Panc1 (cell line): ENCODE measurements at regions not wholly inside any gene's neighbourhood (a gene's known extent, or its start where the extent isn't known, plus 50 kb on each side); places are given as distances from the start of the nearest gene placed in this dataset.

Experiments
- ATAC-seq: fragments of 200-7000 bp; cut with Tn5 transposase; 2 replicates; pipeline ENCODE4 v1.9.1; 2020; ENCODE audit warnings: mild to moderate bottlenecking, moderate library complexity
- BruUV-seq: library from RNA; stranded (reverse); fragments of 400-500 nt; replicated peaks from 2 replicates; lab custom pipeline; 2021; lab: Mats Ljungman, UMichigan
- CTCF ChIA-PET: fragments of 300-600 bp; sonication (Branson Sonifier 250); formaldehyde crosslinking; loops from one replicate; lab custom pipeline; 2022; ENCODE audit warnings: antibody characterized with exemption; lab: Charles Lee
- POLR2A ChIA-PET: fragments of 300-600 bp; sonication (Branson Sonifier 250); formaldehyde crosslinking; loops from one replicate; lab custom pipeline; 2022; ENCODE audit warnings: antibody characterized with exemption; lab: Charles Lee
- DNase-seq: peaks from one replicate; pipeline ENCODE4 v3.0.0-alpha.2; 2010; ENCODE audit warnings: low read depth, low spot score
- H3K27ac ChIP-seq: 2 replicates; pipeline ENCODE4 v1.5.1; 2011; ENCODE audit warnings: mild to moderate bottlenecking, low read length, inconsistent platforms
- H3K27me3 ChIP-seq: fragments of 200-500 bp; sonication (Bioruptor generic); 2 replicates; pipeline ENCODE4 v1.6.0; 2014; ENCODE audit warnings: low read length, inconsistent platforms; ENCODE audit not compliant: control insufficient read depth, insufficient read depth
- H3K36me3 ChIP-seq: fragments of 200-500 bp; sonication (Bioruptor generic); 2 replicates; pipeline ENCODE4 v1.5.1; 2014; ENCODE audit warnings: inconsistent platforms, mild to moderate bottlenecking, low read length, moderate library complexity; ENCODE audit not compliant: control insufficient read depth, insufficient read depth
- H3K4me1 ChIP-seq: 2 replicates; pipeline ENCODE4 v1.5.1; 2011; ENCODE audit warnings: inconsistent platforms, mild to moderate bottlenecking, low read length, moderate library complexity; ENCODE audit not compliant: control insufficient read depth, insufficient read depth
- H3K4me3 ChIP-seq, 2 experiments: 2 replicates each; pipeline ENCODE4 v1.5.1; 2011 to 2012; ENCODE audit warnings: low read depth in 2 of 2, low read length in 2 of 2, mild to moderate bottlenecking in 2 of 2, inconsistent platforms in 1 of 2, moderate library complexity in 1 of 2
- H3K9me3 ChIP-seq: fragments of 200-500 bp; sonication (Bioruptor generic); 2 replicates; pipeline ENCODE4 v1.5.1; 2014; ENCODE audit warnings: low read depth, mild to moderate bottlenecking, inconsistent platforms, low read length, moderate library complexity; ENCODE audit not compliant: control insufficient read depth, insufficient read depth
- CTCF ChIP-seq: fragments of 450-650 bp; IDR thresholded peaks from 2 replicates; pipeline ENCODE4 v1.5.1; 2017; ENCODE audit warnings: mild to moderate bottlenecking
- POLR2AphosphoS5 ChIP-seq: IDR thresholded peaks from 2 replicates; pipeline ENCODE4 v1.6.1; 2012; ENCODE audit warnings: mild to moderate bottlenecking, low read depth, low read length, moderate library complexity
- REST ChIP-seq, 2 experiments: IDR thresholded peaks; 2 replicates each; pipeline ENCODE4 v1.6.1; 2011 to 2012; ENCODE audit warnings: low read depth in 2 of 2, control low read depth in 1 of 2, low read length in 1 of 2, mild to moderate bottlenecking in 1 of 2, moderate library complexity in 1 of 2; ENCODE audit not compliant: insufficient read depth in 1 of 2
- SIN3A ChIP-seq: IDR thresholded peaks from 2 replicates; pipeline ENCODE4 v1.6.1; 2012; ENCODE audit warnings: low read depth, mild to moderate bottlenecking, low read length, moderate library complexity, borderline replicate concordance; ENCODE audit not compliant: insufficient read depth
- TCF7L2 ChIP-seq: IDR thresholded peaks from 2 replicates; pipeline ENCODE4 v1.6.1; 2011; ENCODE audit warnings: mild to moderate bottlenecking, low read depth, low read length, inconsistent platforms
- in situ Hi-C: cut with HindIII; loops from 2 replicates; pipeline ENCODE4 v1.10.0; 2016; ENCODE audit warnings: low sequenced_read_pairs, low pct_unique_long_range_greater_than_20kb
- intact Hi-C: fragments of 100-400 bp; cut with micrococcal nuclease; formaldehyde crosslinking; loops from one replicate; pipeline ENCODE4 v1.10.0; 2022; ENCODE audit not compliant: unreplicated experiment

- in situ Hi-C loops (no loop called here), intact Hi-C loops (no loop called here)
- BruUV-seq = no TSS peak
- H3K4me1 ChIP-seq = no peaks in the 10 kb centered on the region
- ChIA-PET POLR2A (no interaction called here), CTCF (no interaction called here)
- no peak for TF ChIP-seq TCF7L2
- TF ChIP-seq REST (IDR thresholded peaks at IDR 0.05; ENCODE audit: insufficient read depth in 1 of 2, low read depth in 2 of 2, low read length in 1 of 2) = no peak
- no peak for TF ChIP-seq POLR2AphosphoS5
- TF ChIP-seq SIN3A = no peak
- no peak for TF ChIP-seq CTCF
- ATAC-seq (no peak), DNase-seq (no peak)
- no peak overlapping the region for H3K27ac ChIP-seq
- no peak overlapping the region for H3K4me3 ChIP-seq
- no peaks in the 10 kb centered on the region for H3K9me3 ChIP-seq
- H3K27me3 ChIP-seq = no peaks in the 10 kb centered on the region
- H3K36me3 ChIP-seq = no peaks in the 10 kb centered on the region
Observed at GRCh38 chr2:120809151-120809550, 73.5 kb downstream of the GLI2 start.

GRCh38 chr2:120809609-120810440 is 74.2 kb downstream of the GLI2 start:
- DNase-seq (no peak), ATAC-seq (no peak)
- no peak overlapping the region for H3K4me3 ChIP-seq
- in situ Hi-C loops = no loop called here
- intact Hi-C loops = no loop called here
- POLR2A ChIA-PET = no interaction called here
- H3K36me3 ChIP-seq = no peaks in the 10 kb centered on the region
- TF ChIP-seq POLR2AphosphoS5 (no peak), CTCF (no peak), REST (IDR thresholded peaks at IDR 0.05; ENCODE audit: insufficient read depth in 1 of 2, low read depth in 2 of 2, low read length in 1 of 2) (no peak), SIN3A (no peak), TCF7L2 (no peak)
- no TSS peak for BruUV-seq
- CTCF ChIA-PET = interaction anchor here (0.6 kb wide), 1 partner anchor 473 kb away, joined by 3 read pairs; no protein-coding TSS in a partner anchor
- no peak overlapping the region for H3K27ac ChIP-seq
- H3K9me3 ChIP-seq = no peaks in the 10 kb centered on the region
- H3K4me1 ChIP-seq = no peaks in the 10 kb centered on the region
- H3K27me3 ChIP-seq = no peaks in the 10 kb centered on the region
